KOPT-K1 (cell line): ENCODE measurements at regions not wholly inside any gene's neighbourhood (a gene's known extent, or its start where the extent isn't known, plus 50 kb on each side); places are given as distances from the start of the nearest gene placed in this dataset.

Experiments used
- H3K27ac ChIP-seq: fragments of 200-600 bp; sonication (generic); 2 replicates; pipeline ENCODE4 v1.5.1; 2016; ENCODE audit warnings: antibody characterized with exemption, mild to moderate bottlenecking, low read depth, low read length; ENCODE audit not compliant: poor library complexity, severe bottlenecking
- H3K36me3 ChIP-seq: fragments of 200-600 bp; sonication (generic); 2 replicates; pipeline ENCODE4 v1.5.1; 2017; ENCODE audit warnings: antibody characterized with exemption, mild to moderate bottlenecking, low read length, moderate library complexity; ENCODE audit not compliant: insufficient read depth
- H3K9me3 ChIP-seq: fragments of 200-600 bp; sonication (generic); 2 replicates; pipeline ENCODE4 v1.5.1; 2017; ENCODE audit warnings: antibody characterized with exemption, low read length, mild to moderate bottlenecking; ENCODE audit not compliant: insufficient read depth, poor library complexity, severe bottlenecking

DNA sequence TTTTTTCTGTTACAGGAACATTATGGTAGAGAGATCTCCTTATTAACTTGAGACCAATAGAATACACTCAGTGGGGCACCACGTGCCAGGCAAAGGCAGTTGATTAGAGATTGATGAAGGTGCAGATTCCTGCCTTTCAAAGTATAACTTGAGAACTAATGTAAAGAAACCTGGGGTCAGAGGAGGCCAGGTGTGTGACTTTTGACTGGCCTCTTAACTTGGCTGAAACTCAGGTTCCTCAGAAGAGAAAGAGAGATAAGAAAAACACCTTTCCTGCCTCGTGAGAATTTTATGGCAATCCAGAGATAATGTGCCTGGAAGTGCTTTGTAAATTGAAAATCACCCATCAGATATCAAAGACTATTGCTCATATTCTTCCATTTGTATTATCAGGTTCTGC lies 110.7 kb upstream of the GZMB start:
- Histone ChIP-seq H3K9me3 (no peaks in the 10 kb centered on the region), H3K27ac (no peak overlapping the region)

DNA sequence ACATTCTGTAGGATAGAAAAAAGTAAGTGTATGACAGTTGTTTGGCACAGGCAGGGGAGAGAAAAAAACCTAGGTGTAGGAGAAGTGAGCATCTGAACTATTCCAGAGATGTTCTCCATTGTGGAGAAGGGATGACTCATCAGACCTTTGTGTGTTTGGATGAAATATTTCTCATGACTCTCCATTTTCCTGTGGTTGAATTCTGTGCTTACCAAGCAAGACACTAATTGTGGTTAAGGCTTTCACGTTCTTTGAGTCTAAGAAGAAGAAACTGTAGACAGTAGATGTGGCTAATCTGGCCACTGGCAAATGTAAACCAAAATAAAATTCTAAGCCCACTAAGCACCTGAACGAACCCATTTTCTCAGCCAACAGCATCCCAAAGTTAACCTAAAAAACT lies 107.9 kb upstream of the GZMB start:
- Histone ChIP-seq H3K27ac (no peak overlapping the region), H3K9me3 (no peaks in the 10 kb centered on the region), H3K36me3 (no peaks in the 10 kb centered on the region)

More for the DNA sequence above, 110.7 kb upstream of the GZMB start:
- H3K36me3 ChIP-seq, result no peaks in the 10 kb centered on the region

DNA sequence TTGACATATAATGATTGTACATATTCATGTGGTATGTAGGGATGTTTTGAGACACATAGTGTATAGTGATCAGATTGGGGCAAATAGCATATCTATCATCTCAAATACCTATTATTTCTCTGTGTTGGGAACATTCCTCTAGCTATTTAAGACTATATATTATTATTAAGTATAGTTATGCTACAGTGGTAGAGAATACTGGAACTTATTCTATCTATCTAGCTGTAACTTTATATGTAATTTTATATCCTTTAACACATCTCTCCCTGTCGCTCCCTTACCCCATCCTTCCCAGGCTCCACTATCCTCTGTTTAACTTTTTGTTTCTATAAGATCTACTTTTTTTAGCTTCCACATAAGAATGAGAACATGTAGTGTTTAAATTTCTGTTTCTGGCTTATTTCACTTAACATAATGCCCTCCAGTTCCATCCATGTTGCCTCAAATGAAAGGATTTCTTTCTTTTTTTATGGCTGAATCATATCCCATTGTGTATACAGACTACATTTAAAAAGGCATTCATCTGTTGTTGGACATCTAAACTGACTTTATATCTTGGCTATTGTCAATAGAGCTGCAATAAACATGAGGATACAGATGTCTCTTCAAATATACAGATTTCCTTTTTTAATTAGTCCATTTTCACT lies 102.1 kb upstream of the GZMB start:
- Histone ChIP-seq H3K36me3 (no peaks in the 10 kb centered on the region), H3K9me3 (no peaks in the 10 kb centered on the region), H3K27ac (no peak overlapping the region)

DNA sequence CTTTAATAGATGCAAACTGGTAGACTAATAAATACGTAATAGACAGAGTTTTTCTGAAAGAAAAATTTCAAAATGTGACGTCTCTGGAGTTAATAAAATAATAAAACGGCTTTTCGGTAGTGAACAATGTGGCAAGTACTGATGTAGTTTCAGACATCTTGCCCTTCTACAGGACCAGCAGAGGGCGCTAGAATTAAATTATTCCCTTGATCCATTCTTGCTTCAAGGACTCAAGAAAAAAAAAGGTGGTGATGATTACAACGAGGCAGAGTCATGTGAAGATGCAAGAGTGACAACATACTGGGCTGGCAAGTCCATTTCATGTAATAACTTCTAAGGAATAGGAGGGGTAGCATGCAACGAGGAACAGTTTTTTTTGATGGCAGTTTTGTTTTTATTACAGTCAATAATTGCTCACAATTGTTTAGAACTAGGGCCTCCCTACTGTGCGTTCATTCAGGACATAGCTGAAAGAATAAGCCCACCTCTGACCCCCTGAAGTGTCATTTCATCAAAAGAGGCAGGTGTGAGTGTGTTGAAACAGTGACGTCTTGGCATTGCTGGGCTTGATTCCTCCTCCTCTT lies 101.0 kb upstream of the GZMB start:
- Histone ChIP-seq H3K36me3 (no peaks in the 10 kb centered on the region), H3K27ac (no peak overlapping the region), H3K9me3 (no peaks in the 10 kb centered on the region)

DNA sequence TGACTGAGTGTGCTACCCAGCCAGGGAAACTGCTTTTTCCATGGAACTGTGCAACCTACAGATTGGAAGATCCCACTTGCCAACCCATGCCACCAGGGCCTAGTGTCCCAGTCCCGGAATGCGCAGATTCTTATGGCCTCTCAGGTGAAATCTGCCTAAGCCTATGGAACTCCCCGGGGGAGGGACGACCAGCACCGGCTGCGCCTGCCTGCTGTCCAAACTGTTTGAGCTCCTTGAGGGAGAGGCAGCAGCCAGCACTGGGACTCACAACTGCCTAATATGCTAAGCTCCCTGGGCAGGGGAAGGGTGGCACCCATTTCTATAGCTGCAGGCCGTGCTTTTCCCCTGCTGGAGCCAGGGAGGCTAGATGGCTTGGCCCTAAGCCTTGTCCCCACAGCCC lies 92.5 kb upstream of the GZMB start:
- Histone ChIP-seq H3K9me3 (no peaks in the 10 kb centered on the region), H3K36me3 (no peaks in the 10 kb centered on the region), H3K27ac (no peak overlapping the region)

DNA sequence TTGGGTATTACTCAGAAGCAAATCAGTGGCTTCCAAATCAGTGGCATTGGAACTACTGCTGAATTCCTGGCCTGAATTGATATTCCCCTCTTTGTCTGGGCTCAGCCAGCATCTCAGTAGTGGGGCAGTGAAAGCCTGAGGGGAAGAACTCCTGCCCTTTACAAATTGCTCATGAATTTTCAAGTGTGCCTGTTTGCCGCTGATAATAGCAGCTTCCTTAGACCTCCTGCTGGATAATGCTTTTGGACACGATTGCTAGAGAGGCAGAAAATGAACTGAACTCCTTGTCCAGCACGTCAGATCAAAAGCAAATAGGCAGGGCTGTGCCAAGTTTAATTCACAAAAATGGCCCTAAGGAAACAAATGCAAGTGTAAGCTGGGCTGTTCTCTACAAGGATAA lies 91.3 kb upstream of the GZMB start:
- Histone ChIP-seq H3K27ac (no peak overlapping the region), H3K9me3 (no peaks in the 10 kb centered on the region), H3K36me3 (no peaks in the 10 kb centered on the region)

DNA sequence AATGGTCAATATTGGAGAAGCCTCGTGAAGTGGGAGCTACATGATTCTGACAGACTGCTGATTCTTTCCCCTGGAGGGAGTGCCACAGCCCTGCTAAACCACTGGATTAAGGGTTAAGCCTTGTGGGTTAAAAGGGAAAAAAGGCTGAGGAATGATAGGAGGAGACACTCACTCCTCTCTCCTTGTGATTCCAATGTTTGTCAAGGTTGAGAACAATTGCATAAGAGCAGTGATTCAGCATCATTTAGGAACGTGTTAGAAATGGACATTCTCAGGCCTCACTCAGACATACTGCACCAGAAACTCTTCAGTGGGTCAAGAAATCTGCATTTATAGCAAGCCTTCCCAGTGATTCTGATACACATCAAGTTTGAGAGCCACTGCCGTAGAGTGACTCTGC lies 87.8 kb upstream of the GZMB start:
- no peak overlapping the region for H3K27ac ChIP-seq
- no peaks in the 10 kb centered on the region for H3K9me3 ChIP-seq
- H3K36me3 ChIP-seq, result no peaks in the 10 kb centered on the region

DNA sequence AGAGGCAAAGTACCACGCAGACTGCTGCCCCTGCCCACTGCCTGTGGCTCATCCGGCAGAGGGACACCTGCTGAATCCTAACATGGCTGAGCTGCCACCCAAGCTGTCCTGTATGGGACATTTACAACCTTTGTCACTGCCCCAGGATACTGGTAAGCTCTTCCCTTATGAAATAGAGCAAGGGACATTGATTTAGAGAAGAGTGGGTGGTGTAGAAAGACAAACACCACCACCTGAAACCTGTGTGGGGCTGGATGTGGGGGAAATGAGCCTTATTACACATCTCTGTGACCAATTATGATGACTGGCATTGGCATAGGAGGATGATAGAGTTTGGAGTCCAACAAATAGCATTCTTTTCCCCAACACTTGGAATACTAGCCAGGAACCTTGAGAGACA lies 81.2 kb upstream of the GZMB start:
- no peak overlapping the region for H3K27ac ChIP-seq
- no peaks in the 10 kb centered on the region for H3K9me3 ChIP-seq
- no peaks in the 10 kb centered on the region for H3K36me3 ChIP-seq

DNA sequence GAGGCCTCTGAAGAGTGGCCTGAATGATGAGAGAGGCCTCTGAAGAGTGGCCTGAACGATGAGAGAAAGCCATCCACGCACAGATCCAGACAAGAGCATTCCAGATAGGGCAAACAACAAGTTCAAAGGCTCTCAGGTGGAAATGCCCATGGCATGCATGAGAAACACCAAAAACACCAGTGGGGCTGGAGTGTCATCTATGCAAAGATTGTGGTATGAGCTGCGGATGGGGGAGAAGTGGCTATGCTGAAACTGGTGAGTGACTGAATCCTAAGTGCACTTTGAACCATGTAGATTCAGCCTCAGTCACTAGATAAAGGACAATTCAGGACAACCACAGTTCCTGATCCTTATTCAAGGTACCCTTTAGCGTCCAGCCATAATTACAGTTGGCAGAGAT lies 79.4 kb upstream of the GZMB start:
- Histone ChIP-seq H3K9me3 (no peaks in the 10 kb centered on the region), H3K27ac (no peak overlapping the region)

DNA sequence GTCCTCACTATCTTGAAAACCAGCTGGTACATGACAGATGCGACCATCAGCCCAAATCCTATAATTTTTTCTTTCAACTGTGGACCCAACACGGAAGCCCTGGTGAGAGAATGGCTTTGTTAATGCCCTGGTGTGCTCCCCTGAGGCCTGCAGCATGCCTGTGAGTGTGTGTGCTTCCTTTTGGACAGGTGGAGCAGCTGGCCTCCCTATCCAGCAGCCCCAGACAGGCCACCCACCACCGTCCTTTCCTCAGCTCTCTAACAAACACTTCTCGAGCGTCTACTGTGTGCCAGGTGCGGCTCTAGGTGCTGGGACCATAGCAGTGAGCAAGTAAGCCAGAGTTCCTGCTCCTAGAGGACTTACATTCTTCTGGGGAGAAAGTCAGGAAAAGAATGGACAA lies 78.9 kb upstream of the GZMB start:
- Histone ChIP-seq H3K9me3 (no peaks in the 10 kb centered on the region), H3K36me3 (no peaks in the 10 kb centered on the region), H3K27ac (no peak overlapping the region)

More for the DNA sequence above, 79.4 kb upstream of the GZMB start:
- H3K36me3 ChIP-seq, result no peaks in the 10 kb centered on the region

DNA sequence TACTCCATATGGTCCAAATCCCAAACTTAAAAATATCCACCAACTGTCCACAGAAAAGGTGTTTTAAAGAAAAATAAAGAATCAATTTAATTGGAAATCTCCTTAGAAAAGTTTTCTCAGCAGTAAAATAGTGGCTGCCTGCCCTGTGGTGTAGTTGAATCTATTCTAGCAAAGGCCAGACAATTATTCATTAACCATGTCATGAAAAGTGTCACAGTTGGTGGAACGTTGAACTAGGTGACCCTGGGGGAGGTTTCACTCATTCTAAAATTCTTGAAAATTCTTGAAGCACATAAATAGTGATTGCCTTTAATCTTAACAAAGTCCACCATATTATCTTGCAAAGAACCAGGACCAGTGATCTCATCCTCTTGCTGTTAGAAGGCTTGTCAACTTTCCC lies 78.4 kb upstream of the GZMB start:
- no peaks in the 10 kb centered on the region for H3K36me3 ChIP-seq
- H3K9me3 ChIP-seq, result no peaks in the 10 kb centered on the region
- no peak overlapping the region for H3K27ac ChIP-seq

DNA sequence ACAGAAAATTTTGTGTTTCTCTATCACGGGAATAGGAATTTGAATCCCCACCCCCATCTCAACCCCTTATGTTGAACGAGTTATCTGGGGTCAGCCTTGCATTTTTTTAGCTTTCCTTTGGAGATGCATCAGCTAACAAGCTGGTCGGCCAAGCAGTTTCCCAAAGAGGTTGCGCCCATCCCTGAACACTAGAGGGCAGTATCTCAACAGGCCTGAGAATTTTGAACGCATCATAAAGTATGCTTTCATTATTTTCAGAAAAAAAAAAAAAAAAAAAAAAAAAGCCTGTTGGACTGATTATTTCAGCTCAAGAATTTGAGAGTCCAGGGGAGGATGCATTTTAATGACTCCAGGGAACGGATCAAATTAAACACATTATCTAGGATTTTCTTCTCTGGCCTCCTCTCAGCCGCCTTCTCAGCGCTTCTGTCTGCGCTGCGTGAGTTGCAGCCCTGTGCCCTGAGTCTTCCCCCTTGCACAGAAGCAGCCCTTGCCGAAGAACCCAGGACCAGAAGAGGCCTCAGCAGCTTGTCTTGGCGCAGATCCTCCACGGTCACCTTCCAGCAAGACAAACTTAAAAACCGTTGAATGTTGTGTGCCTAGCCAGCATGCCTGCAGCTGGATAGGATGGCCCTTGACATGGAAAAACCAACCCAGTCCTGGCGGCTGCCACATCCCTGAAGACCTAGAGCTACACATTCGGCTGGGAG lies 76.6 kb upstream of the GZMB start:
- Histone ChIP-seq H3K36me3 (no peaks in the 10 kb centered on the region), H3K27ac (no peak overlapping the region), H3K9me3 (no peaks in the 10 kb centered on the region)

DNA sequence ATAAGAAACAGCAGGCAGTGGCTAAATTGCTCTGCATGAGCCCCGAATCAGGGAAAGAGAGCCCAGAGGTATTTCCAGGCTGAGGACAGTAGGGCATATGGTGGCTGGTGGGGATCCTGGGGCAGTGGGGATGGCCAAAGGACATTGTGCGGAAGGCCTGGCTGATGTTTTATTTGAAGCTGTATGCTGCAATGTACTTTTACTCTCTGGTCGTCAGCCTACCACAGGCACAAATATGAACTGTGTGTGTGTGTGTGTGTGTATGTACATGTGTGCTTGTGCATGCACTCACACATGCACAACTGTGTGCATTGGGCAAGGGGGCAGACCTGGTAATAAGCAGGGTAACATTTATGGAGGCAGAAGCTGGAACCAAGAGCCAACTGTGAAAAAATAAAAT lies 74.7 kb upstream of the GZMB start:
- Histone ChIP-seq H3K36me3 (no peaks in the 10 kb centered on the region), H3K27ac (no peak overlapping the region), H3K9me3 (no peaks in the 10 kb centered on the region)

DNA sequence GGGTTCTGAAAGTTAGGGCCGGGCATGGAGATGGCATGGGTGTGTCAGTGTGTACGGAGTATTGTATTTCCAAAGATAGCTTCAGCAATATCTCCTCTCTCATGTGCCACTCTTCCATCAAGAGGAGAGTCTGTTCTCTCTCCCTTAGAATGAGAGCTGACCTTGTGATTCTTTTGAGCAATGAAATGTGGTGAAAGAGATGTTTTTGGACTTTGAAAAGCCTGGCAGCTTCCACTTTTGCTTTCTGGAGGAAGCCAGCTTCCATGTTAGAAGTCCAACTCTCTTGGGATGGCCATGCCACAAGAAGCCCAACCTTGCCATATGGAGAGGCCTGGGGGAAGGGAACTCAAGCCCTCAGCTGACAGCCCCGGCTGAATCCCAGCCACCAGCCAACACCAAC lies 72.4 kb upstream of the GZMB start:
- no peak overlapping the region for H3K27ac ChIP-seq
- H3K9me3 ChIP-seq, result no peaks in the 10 kb centered on the region
- no peaks in the 10 kb centered on the region for H3K36me3 ChIP-seq

DNA sequence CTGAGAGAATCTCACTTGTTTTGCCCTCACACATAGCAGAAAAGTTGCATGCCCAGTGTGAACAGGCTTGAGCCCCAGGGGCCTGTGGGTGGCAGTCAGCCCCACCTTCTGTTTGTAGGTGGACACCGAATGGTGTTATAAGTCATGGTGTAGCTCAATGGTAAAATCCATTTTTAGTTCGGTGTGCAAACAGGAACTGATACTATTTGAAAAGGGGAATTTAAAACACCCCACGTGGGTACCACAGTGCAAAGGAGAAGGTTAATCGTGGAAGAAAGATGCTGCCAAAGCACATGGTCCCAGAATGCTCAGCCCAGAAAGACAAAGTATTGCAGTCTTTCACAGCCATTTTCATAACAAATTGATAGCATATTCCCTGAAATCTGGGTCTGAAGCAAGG lies 71.8 kb upstream of the GZMB start:
- H3K9me3 ChIP-seq, result no peaks in the 10 kb centered on the region
- no peaks in the 10 kb centered on the region for H3K36me3 ChIP-seq
- H3K27ac ChIP-seq, result no peak overlapping the region

DNA sequence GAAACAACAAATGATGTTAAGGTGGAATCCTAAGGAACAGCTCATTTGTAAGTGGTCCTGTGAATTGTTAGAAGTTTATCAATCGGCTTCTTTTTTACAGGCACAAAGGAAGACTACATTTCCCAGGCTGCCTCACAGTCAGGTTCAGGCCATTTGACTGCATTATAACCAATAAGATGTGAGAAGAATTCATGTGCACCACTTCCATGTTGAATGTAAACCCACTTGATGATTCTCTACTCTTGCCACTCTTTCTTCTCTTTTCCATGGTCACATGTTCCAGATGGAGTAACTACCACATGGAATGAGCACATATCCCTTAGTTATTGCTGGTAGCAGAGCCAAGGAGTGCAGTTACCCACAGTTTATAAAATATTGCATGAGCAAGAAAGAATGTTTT lies 67.1 kb upstream of the GZMB start:
- Histone ChIP-seq H3K36me3 (no peaks in the 10 kb centered on the region), H3K27ac (no peak overlapping the region), H3K9me3 (no peaks in the 10 kb centered on the region)
